A673 (cell line): ENCODE measurements at regions not wholly inside any gene's neighbourhood (a gene's known extent, or its start where the extent isn't known, plus 50 kb on each side); places are given as distances from the start of the nearest gene placed in this dataset.

Experiments
- BruUV-seq: library from RNA; stranded (reverse); fragments of 400-500 nt; replicated peaks from 2 replicates; lab custom pipeline; 2021; lab: Mats Ljungman, UMichigan
- CTCF ChIA-PET: fragments of 300-600 bp; sonication (Branson Sonifier 250); formaldehyde crosslinking; loops from one replicate; lab custom pipeline; 2022; ENCODE audit warnings: antibody characterized with exemption; lab: Charles Lee
- POLR2A ChIA-PET: fragments of 300-600 bp; sonication (Branson Sonifier 250); formaldehyde crosslinking; loops from one replicate; lab custom pipeline; 2022; ENCODE audit warnings: antibody characterized with exemption; ENCODE audit not compliant: low non-redundant PET; lab: Charles Lee
- DNase-seq: peaks from one replicate; pipeline ENCODE4 v3.0.0-alpha.2; 2015; ENCODE audit warnings: low spot score
- H3K27ac ChIP-seq: fragments of 200-600 bp; sonication (generic); 2 replicates; pipeline ENCODE4 v1.5.1; 2016; ENCODE audit warnings: mixed run types, low read depth, mild to moderate bottlenecking, mixed read lengths, antibody characterized with exemption, low read length; ENCODE audit not compliant: poor library complexity, severe bottlenecking
- H3K27me3 ChIP-seq: fragments of 200-600 bp; sonication (generic); replicated peaks from 2 replicates; pipeline ENCODE4 v1.6.1; 2017; ENCODE audit warnings: mixed run types, low read depth, mild to moderate bottlenecking, mixed read lengths, antibody characterized with exemption, low read length; ENCODE audit not compliant: insufficient read depth, poor library complexity
- H3K36me3 ChIP-seq: fragments of 200-600 bp; sonication (generic); 2 replicates; pipeline ENCODE4 v1.6.1; 2016; ENCODE audit warnings: mixed run types, mild to moderate bottlenecking, mixed read lengths, antibody characterized with exemption, low read length; ENCODE audit not compliant: insufficient read depth, poor library complexity, severe bottlenecking
- H3K4me1 ChIP-seq: fragments of 200-600 bp; sonication (generic); 2 replicates; pipeline ENCODE4 v1.6.1; 2017; ENCODE audit warnings: mixed run types, mild to moderate bottlenecking, mixed read lengths, antibody characterized with exemption, low read length; ENCODE audit not compliant: insufficient read depth, poor library complexity, severe bottlenecking
- H3K4me3 ChIP-seq: fragments of 200-600 bp; sonication (generic); 2 replicates; pipeline ENCODE4 v1.5.1; 2016; ENCODE audit warnings: low read depth, mixed run types, mild to moderate bottlenecking, mixed read lengths, low read length; ENCODE audit not compliant: poor library complexity, severe bottlenecking
- H3K9me3 ChIP-seq: fragments of 200-600 bp; sonication (generic); 2 replicates; pipeline ENCODE4 v1.6.1; 2016; ENCODE audit warnings: mixed run types, low read depth, mild to moderate bottlenecking, mixed read lengths, antibody characterized with exemption, low read length; ENCODE audit not compliant: poor library complexity, severe bottlenecking
- EZH2 ChIP-seq: fragments of 200-600 bp; sonication (generic); IDR thresholded peaks from 2 replicates; pipeline ENCODE4 v1.6.1; 2017; ENCODE audit warnings: borderline replicate concordance, low read depth, mild to moderate bottlenecking, mixed read lengths, antibody characterized with exemption, low read length; ENCODE audit not compliant: poor library complexity, severe bottlenecking
- intact Hi-C: fragments of 100-400 bp; cut with micrococcal nuclease; formaldehyde crosslinking; loops from one replicate; pipeline ENCODE4 v1.10.0; 2022; ENCODE audit not compliant: unreplicated experiment
- TF ChIP-seq, protein P1 (sequence below): fragments of 300-800, 200-600 bp; sonication (generic); conservative IDR thresholded peaks from 2 replicates; pipeline ENCODE4 v1.5.1; 2017; ENCODE audit warnings: low read depth, mild to moderate bottlenecking, antibody characterized with exemption, low read length, moderate library complexity, mixed read lengths

DNA sequence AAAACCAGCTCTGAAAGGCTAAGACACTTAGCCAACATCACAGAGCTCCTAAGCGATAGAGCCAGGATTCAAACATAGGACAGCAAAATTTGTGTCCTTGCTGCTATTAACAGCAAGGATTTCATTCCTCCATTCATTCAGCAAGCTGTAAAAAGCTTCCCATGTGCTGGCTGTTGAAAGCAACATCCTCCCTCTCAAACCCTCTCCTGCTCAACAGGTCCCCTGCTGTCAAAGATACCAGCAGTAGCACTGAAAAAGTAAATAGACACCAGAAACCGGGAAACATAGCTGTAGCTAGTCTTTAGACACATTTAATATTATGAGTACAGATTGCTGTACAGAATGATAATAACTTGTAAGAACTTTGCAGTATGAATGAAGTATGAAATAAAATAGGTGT, 52.6 kb upstream of the ADAMTSL1 start:
- Histone ChIP-seq H3K36me3 (no peaks in the 10 kb centered on the region), H3K27ac (no peak overlapping the region), H3K27me3 (no peaks in the 10 kb centered on the region), H3K9me3 (no peaks in the 10 kb centered on the region), H3K4me3 (no peak overlapping the region), H3K4me1 (no peaks in the 10 kb centered on the region)
- CTCF ChIA-PET: no interaction called here
- POLR2A ChIA-PET: no interaction called here
- BruUV-seq: no TSS peak
- intact Hi-C loops: no loop called here
- TF ChIP-seq, protein P1, sequence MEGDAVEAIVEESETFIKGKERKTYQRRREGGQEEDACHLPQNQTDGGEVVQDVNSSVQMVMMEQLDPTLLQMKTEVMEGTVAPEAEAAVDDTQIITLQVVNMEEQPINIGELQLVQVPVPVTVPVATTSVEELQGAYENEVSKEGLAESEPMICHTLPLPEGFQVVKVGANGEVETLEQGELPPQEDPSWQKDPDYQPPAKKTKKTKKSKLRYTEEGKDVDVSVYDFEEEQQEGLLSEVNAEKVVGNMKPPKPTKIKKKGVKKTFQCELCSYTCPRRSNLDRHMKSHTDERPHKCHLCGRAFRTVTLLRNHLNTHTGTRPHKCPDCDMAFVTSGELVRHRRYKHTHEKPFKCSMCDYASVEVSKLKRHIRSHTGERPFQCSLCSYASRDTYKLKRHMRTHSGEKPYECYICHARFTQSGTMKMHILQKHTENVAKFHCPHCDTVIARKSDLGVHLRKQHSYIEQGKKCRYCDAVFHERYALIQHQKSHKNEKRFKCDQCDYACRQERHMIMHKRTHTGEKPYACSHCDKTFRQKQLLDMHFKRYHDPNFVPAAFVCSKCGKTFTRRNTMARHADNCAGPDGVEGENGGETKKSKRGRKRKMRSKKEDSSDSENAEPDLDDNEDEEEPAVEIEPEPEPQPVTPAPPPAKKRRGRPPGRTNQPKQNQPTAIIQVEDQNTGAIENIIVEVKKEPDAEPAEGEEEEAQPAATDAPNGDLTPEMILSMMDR: no peak
- TF ChIP-seq EZH2: no peak
- DNase-seq: no peak

DNA sequence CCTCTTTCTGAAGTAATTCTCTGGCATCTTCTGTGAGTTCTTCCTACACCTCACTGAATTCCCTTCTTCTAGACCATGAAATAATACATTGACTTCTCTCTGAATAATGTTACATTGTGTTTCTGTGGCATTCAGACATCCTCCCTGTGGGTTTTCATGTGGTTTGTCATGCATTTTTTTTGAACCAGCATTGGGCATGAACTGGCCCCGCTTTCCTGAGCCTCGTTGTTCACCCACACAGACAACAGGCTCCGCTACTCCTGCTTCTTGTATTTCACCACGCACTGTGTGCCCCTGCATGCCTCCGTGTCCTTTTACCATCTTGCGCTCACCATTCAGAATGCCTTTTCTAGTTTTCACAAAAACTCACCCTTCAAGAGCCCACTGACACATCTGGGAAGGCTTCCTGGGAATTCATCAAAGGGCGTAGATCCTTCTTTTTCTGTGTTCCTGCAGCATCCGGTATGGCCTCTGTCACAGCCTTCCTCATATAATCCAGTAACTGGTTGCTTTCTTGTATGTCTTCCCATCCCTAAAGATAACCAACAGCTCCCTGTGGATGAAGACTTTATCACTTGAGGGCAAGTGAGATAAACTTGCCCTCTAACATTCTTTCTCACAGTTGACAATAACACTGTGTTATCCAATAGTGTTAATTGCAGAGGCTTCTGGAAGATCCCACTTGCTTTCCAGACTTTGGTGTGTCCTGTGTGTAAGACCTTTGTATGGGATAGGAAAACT, 51.5 kb upstream of the ADAMTSL1 start:
- Histone ChIP-seq H3K27ac (no peak overlapping the region), H3K4me3 (no peak overlapping the region), H3K27me3 (no peaks in the 10 kb centered on the region), H3K9me3 (no peaks in the 10 kb centered on the region), H3K4me1 (no peaks in the 10 kb centered on the region), H3K36me3 (no peaks in the 10 kb centered on the region)
- intact Hi-C loops: no loop called here
- ChIA-PET POLR2A (no interaction called here), CTCF (no interaction called here)
- no peak for DNase-seq
- TF ChIP-seq, protein P1: no peak
- TF ChIP-seq EZH2: no peak
- BruUV-seq: no TSS peak

- H3K27me3 ChIP-seq: no peaks in the 10 kb centered on the region
- CTCF ChIA-PET: no interaction called here
- no peak overlapping the region for H3K4me3 ChIP-seq
- BruUV-seq: no TSS peak
- intact Hi-C loops: no loop called here
- H3K9me3 ChIP-seq: no peaks in the 10 kb centered on the region
- DNase-seq: no peak
- no peak overlapping the region for H3K27ac ChIP-seq
- no peaks in the 10 kb centered on the region for H3K4me1 ChIP-seq
- no peak for TF ChIP-seq EZH2
- TF ChIP-seq, protein P1: no peak
- POLR2A ChIA-PET: no interaction called here
- no peaks in the 10 kb centered on the region for H3K36me3 ChIP-seq
These were observed 50.0 kb upstream of the ADAMTSL1 start for GRCh38 chr9:18423791-18424531.
